ENCODE measurements at regions not wholly inside any gene's neighbourhood (a gene's known extent, or its start where the extent isn't known, plus 50 kb on each side); places are given as distances from the start of the nearest gene placed in this dataset.
A peak's percentile ranks its signal among the peaks of the same experiment; 100 is the strongest.

GRCh38 chr9:88746743-88747398 is 211.9 kb downstream of the NXNL2 start:
- no peak for TF ChIP-seq POLR2A (IDR thresholded peaks at IDR 0.05; ENCODE audit: low read depth, low read length)
- Histone ChIP-seq H3K4me2 (ENCODE audit: insufficient read depth, low read length) (no peak overlapping the region), H3K36me3 (ENCODE audit: control insufficient read depth in 2 of 2, extremely low read depth in 1 of 2, insufficient read depth in 2 of 2, low read length in 2 of 2) (no peaks in the 10 kb centered on the region), H3K4me3 (replicated peaks in 1 of 3; ENCODE audit: insufficient read depth in 1 of 3, low read depth in 1 of 3, low read length in 3 of 3) (no peak overlapping the region), H2AFZ (ENCODE audit: low read depth, low read length) (peak overlapping the region; percentile 32), H3K9ac (replicated peaks; ENCODE audit: extremely low read depth, insufficient read depth, low read length) (no peak overlapping the region), H3K27ac (ENCODE audit: insufficient read depth, low read depth, low read length) (no peak overlapping the region), H3K9me3 (replicated peaks; ENCODE audit: control insufficient read depth, insufficient read depth, low read length) (no peaks in the 10 kb centered on the region), H4K20me1 (replicated peaks; ENCODE audit: control insufficient read depth, extremely low read depth, insufficient read depth, low read length) (no peaks in the 10 kb centered on the region), H3K9me1 (replicated peaks; ENCODE audit: control insufficient read depth, extremely low read depth, insufficient read depth, low read length) (no peaks in the 10 kb centered on the region), H3K4me1 (ENCODE audit: control insufficient read depth, extremely low read depth, insufficient read depth, low read length) (peaks cover 10% of the 10 kb centered on the region), H3K79me2 (ENCODE audit: control insufficient read depth, insufficient read depth, low read length) (no peaks in the 10 kb centered on the region), H3K27me3 (ENCODE audit: control insufficient read depth in 2 of 2, insufficient read depth in 2 of 2, low read length in 2 of 2) (no peaks in the 10 kb centered on the region)
- FAIRE-seq (peak; percentile 48), DNase-seq (ENCODE audit: low read depth, low spot score) (peak; percentile 39)
- intact Hi-C loops (cut with micrococcal nuclease): no loop called here
- dilution Hi-C loops (cut with MboI; ENCODE audit: extremely low pct_ligation_motif_present, low sequenced_read_pairs): no loop called here
- BruUV-seq (replicated peaks): no TSS peak
- CTCF ChIA-PET: interaction anchor here (0.9 to 1.6 kb wide), 5 partner anchors 10 to 254 kb away, joined by 3 to 6 read pairs (median 3); no protein-coding TSS in a partner anchor
- POLR2A ChIA-PET: no interaction called here

DNA sequence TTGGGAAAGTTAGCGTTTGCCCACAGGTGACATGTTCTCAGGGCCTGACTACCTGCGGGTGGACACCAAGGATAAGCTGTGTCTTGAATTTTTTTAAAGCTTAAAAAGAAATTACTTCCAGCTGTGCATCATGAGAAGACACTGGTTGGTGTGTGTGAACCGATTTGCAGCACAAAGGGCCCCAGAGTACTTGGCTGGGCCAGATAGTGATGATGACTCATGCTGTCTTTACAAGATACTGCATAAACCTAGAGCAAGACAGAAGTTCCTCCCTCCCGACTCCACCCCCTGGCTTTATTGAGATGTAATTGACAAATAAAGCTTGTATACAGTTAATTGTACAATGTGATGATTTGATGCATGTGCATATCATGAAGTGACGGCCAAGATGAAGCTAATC is 212.8 kb downstream of the NXNL2 start:
- intact Hi-C loops (cut with micrococcal nuclease) (no loop called here), dilution Hi-C loops (cut with MboI; ENCODE audit: extremely low pct_ligation_motif_present, low sequenced_read_pairs) (no loop called here)
- Histone ChIP-seq H3K4me1 (ENCODE audit: control insufficient read depth, extremely low read depth, insufficient read depth, low read length) (peaks cover 10% of the 10 kb centered on the region), H3K79me2 (ENCODE audit: control insufficient read depth, insufficient read depth, low read length) (no peaks in the 10 kb centered on the region), H3K27me3 (ENCODE audit: control insufficient read depth in 2 of 2, insufficient read depth in 2 of 2, low read length in 2 of 2) (no peaks in the 10 kb centered on the region), H3K9me3 (replicated peaks; ENCODE audit: control insufficient read depth, insufficient read depth, low read length) (no peaks in the 10 kb centered on the region), H3K36me3 (ENCODE audit: control insufficient read depth in 2 of 2, extremely low read depth in 1 of 2, insufficient read depth in 2 of 2, low read length in 2 of 2) (no peaks in the 10 kb centered on the region), H3K9ac (replicated peaks; ENCODE audit: extremely low read depth, insufficient read depth, low read length) (no peak overlapping the region), H3K9me1 (replicated peaks; ENCODE audit: control insufficient read depth, extremely low read depth, insufficient read depth, low read length) (no peaks in the 10 kb centered on the region), H3K4me2 (ENCODE audit: insufficient read depth, low read length) (no peak overlapping the region), H3K27ac (ENCODE audit: insufficient read depth, low read depth, low read length) (no peak overlapping the region), H4K20me1 (replicated peaks; ENCODE audit: control insufficient read depth, extremely low read depth, insufficient read depth, low read length) (no peaks in the 10 kb centered on the region), H3K4me3 (replicated peaks in 1 of 3; ENCODE audit: insufficient read depth in 1 of 3, low read depth in 1 of 3, low read length in 3 of 3) (no peak overlapping the region), H2AFZ (ENCODE audit: low read depth, low read length) (no peak overlapping the region)
- CTCF ChIA-PET: interaction anchor here (0.9 to 1.6 kb wide), 3 partner anchors 9 to 253 kb away, joined by 3 to 6 read pairs (median 3); no protein-coding TSS in a partner anchor
- TF ChIP-seq CTCF (IDR thresholded peaks at IDR 0.05; ENCODE audit: extremely low read depth in 1 of 2, insufficient read depth in 1 of 2, low read depth in 1 of 2, low read length in 2 of 2): no peak
- TF ChIP-seq FOS (IDR thresholded peaks at IDR 0.05; ENCODE audit: borderline replicate concordance, insufficient read depth, low read length): peak; percentile 49
- no peak for TF ChIP-seq EZH2 (IDR thresholded peaks at IDR 0.05; ENCODE audit: borderline replicate concordance, low read depth, low read length, severe bottlenecking)
- no peak for TF ChIP-seq MAX (IDR thresholded peaks at IDR 0.05; ENCODE audit: insufficient read depth, insufficient read length)
- peak; percentile 21 for TF ChIP-seq JUN (IDR thresholded peaks at IDR 0.05; ENCODE audit: borderline replicate concordance, insufficient read depth, insufficient read length, low read depth)
- POLR2A ChIA-PET: interaction anchor here (0.5 kb wide), 1 partner anchor 87 kb away, joined by 4 read pairs; no protein-coding TSS in a partner anchor
- DNase-seq (ENCODE audit: low read depth, low spot score): peak; percentile 36
- BruUV-seq (replicated peaks): no TSS peak
- peak; percentile 44 for FAIRE-seq

Measured in endothelial cell of umbilical vein (primary cell).